Activated naive CD8-positive, alpha-beta T cell treated with anti-CD3 and anti-CD28 coated beads, Interleukin-2, amount 10 ng/mL, durations not matched to agents 7 days and 5 days (primary cell): ENCODE measurements at regions not wholly inside any gene's neighbourhood (a gene's known extent, or its start where the extent isn't known, plus 50 kb on each side); places are given as distances from the start of the nearest gene placed in this dataset.
"Not testable (repeated sequence)": the region's sequence is repeated elsewhere in the genome, so short reads cannot be mapped to it uniquely, and the experiment has no call there.

Source experiments
- ATAC-seq: fragments of 150-1000 bp; cut with Tn5 transposase; one replicate; pipeline ENCODE4 v1.10.0; 2021; ENCODE audit warnings: low read depth, moderate library complexity
- POLR2A ChIA-PET: fragments of 350-600 bp; sonication (Branson Sonifier 250); formaldehyde crosslinking; loops from one replicate; lab custom pipeline; 2021; ENCODE audit warnings: antibody characterized with exemption; lab: Charles Lee
- DNase-seq: peaks from one replicate; pipeline ENCODE4 v3.0.0; 2021
- H3K27ac Mint-ChIP-seq: one replicate; pipeline ENCODE4 v1.8.0; 2022; ENCODE audit warnings: mild to moderate bottlenecking, mixed read lengths
- H3K27me3 Mint-ChIP-seq: one replicate; pipeline ENCODE4 v1.8.0; 2022; ENCODE audit warnings: mild to moderate bottlenecking, moderate library complexity, mixed read lengths
- H3K36me3 Mint-ChIP-seq: one replicate; pipeline ENCODE4 v1.8.0; 2021; ENCODE audit warnings: mild to moderate bottlenecking, mixed read lengths
- H3K4me1 Mint-ChIP-seq: one replicate; pipeline ENCODE4 v1.8.0; 2021; ENCODE audit warnings: mixed read lengths
- H3K4me3 Mint-ChIP-seq: one replicate; pipeline ENCODE4 v1.8.0; 2022; ENCODE audit warnings: mild to moderate bottlenecking, moderate library complexity, mixed read lengths
- H3K9me3 Mint-ChIP-seq: one replicate; pipeline ENCODE4 v1.8.0; 2021; ENCODE audit warnings: mixed read lengths

DNA sequence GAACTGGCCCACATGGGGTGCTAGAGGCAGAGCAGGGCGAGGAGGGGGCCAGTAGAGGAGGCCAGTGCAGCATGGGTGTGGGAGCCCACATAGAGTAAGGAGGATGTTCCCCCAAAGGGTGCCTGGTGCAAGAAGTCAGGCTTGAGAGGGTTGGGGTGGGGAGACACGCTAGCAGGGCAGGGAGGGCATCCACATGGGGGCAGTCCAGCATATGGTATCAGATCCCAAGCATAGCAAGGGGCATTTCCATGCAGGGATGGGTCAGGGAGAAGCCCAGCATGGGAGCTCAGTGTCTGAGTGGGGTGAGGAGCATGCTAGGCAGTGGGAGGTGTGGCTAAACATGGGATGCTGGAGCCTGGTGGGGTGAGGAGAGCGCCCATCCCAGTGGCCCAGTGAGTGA lies 213.7 kb downstream of the COPRS start:
- Mint-ChIP-seq H3K9me3 (peaks cover 7% of the 10 kb centered on the region), H3K27ac (no peak overlapping the region), H3K36me3 (peaks cover 2% of the 10 kb centered on the region), H3K27me3 (peaks cover 13% of the 10 kb centered on the region), H3K4me3 (no peak overlapping the region), H3K4me1 (peaks cover 2% of the 10 kb centered on the region)
- ATAC-seq (no peak), DNase-seq (no peak)
- POLR2A ChIA-PET: no interaction called here

DNA sequence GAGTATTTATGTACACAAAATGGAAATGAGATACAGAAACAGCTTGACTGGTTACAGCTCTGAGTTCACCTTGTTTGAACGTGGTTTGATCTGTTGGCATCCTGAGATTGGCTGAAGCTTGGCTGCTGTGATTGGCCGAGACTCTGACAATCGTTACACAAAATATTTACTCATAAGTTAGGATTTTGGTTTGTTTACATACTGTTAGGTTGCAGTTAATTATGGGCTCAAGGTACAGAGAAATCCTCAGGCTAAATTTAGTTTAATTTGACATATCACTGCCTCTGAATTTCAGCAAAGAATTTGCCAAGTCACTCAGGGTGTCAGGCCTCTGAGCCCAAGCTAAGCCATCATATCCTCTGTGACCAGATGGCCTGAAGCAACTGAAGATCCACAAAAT lies 227.3 kb downstream of the COPRS start:
- ATAC-seq: no peak
- DNase-seq: no peak
- Mint-ChIP-seq H3K27me3 (peaks cover 15% of the 10 kb centered on the region), H3K27ac (no peak overlapping the region), H3K4me1 (no peaks in the 10 kb centered on the region), H3K9me3 (peaks cover 2% of the 10 kb centered on the region), H3K36me3 (no peaks in the 10 kb centered on the region), H3K4me3 (no peak overlapping the region)
- POLR2A ChIA-PET: no interaction called here

DNA sequence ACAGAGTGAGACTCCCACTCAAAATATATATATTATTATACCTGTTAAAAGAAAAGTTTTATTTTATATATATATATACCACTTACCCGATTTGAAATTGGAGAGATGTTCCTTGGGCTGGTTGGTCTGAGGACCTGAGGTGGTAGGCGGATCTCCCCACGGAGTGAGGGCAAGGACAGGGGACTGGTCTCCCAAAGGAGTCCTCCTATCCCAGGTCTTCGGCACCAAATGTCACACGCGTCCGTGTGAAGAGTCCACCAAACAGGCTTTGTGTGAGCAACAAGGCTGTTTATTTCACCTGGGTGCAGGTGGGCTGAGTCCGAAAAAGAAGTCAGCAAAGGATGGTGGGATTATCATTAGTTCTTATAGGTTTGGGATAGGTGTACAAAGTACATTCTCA lies 228.2 kb downstream of the COPRS start:
- DNase-seq, H3K9me3 Mint-ChIP-seq, H3K4me3 Mint-ChIP-seq, H3K27ac Mint-ChIP-seq, H3K4me1 Mint-ChIP-seq, POLR2A ChIA-PET, ATAC-seq, H3K36me3 Mint-ChIP-seq: not testable (repeated sequence)
- H3K27me3 Mint-ChIP-seq: peaks cover 22% of the 10 kb centered on the region

DNA sequence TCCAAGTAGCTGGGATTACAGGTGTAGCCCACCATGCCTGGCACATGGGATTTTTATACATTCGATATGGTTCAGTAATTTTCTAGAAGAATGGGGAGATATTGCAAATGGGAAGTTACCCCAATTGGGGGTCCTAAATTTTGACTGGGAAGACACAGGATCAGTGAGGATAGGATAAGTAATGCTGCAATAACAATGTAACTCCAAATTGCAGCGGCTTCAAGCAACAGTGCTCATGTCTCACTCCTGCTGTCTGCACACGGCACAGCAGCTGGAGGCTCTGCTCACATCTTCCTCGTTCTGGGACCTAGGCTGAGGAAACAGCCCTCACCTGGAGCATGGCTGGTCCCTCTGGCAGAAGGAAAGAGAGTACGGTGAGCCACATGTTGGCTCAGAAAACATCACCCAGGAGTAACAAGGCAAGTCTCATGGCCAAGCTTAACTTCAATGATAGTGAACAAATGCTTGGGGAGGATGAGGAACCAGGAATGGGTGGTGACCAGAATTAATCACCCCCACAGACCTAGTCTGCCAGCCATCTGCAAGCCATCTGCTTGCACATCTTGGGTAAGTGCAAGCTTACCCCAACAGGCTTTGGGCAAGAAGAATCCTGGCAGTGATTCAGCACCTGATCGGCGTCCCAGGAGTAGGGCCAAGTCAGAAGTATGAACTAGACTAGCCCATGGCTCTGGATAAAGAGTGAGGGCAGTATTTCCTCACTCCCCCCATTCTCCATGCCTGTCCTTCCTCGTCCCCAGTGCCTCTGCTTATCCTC lies 229.2 kb downstream of the COPRS start:
- H3K4me3 Mint-ChIP-seq: no peak overlapping the region
- no peaks in the 10 kb centered on the region for H3K4me1 Mint-ChIP-seq
- no peak for DNase-seq
- POLR2A ChIA-PET: no interaction called here
- H3K27ac Mint-ChIP-seq: no peak overlapping the region
- peaks cover 20% of the 10 kb centered on the region for H3K27me3 Mint-ChIP-seq
- no peaks in the 10 kb centered on the region for H3K36me3 Mint-ChIP-seq
- ATAC-seq: no peak
- H3K9me3 Mint-ChIP-seq: peaks cover 4% of the 10 kb centered on the region

DNA sequence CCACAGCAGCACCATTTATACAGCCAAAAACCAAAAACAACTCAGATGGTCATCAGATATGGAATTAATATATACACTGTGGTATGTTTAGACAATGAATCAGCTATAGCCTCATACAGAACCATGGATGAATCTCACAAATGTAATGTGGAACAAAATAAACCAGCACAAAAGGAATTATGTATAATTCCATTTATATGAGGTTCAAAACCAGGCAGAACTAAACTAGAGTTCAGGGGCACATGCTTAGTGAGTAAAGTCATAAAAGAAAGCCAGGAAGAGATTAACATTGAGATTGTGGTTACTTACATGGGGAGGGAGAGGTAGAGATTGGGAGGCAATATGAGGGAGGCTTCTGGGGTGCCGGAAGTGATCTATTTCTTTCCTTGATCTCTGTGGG lies 231.1 kb downstream of the COPRS start:
- peaks cover 8% of the 10 kb centered on the region for H3K9me3 Mint-ChIP-seq
- no peak overlapping the region for H3K27ac Mint-ChIP-seq
- H3K36me3 Mint-ChIP-seq: peaks cover 3% of the 10 kb centered on the region
- ATAC-seq: no peak
- no peak for DNase-seq
- H3K4me1 Mint-ChIP-seq: peaks cover 1% of the 10 kb centered on the region
- no peak overlapping the region for H3K4me3 Mint-ChIP-seq
- POLR2A ChIA-PET: no interaction called here
- H3K27me3 Mint-ChIP-seq: peaks cover 25% of the 10 kb centered on the region

DNA sequence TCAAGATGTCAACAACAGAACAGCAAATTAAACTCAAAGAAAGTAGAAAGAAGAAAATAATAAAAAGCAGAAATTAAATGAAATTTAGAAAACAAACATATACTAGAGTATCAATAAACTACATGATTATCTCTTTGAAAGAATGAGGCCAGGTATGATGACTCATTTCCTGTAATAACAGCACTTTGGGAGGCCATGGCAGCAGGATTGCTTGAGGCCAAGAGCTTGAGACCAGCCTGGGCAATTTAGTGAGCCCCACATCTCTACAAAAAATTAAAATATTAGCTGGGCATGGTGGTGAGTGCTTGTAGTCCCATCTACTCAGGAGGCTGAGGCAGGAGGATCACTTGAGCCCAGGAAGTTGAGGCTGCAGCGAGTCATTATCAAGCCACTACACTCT lies 232.5 kb downstream of the RAB11FIP4 start:
- H3K27ac Mint-ChIP-seq: no peak overlapping the region
- ATAC-seq: no peak
- H3K4me1 Mint-ChIP-seq: peaks cover 1% of the 10 kb centered on the region
- no peak for DNase-seq
- H3K4me3 Mint-ChIP-seq: no peak overlapping the region
- POLR2A ChIA-PET: no interaction called here
- H3K9me3 Mint-ChIP-seq: peaks cover 15% of the 10 kb centered on the region
- peaks cover 32% of the 10 kb centered on the region for H3K27me3 Mint-ChIP-seq
- peaks cover 4% of the 10 kb centered on the region for H3K36me3 Mint-ChIP-seq

DNA sequence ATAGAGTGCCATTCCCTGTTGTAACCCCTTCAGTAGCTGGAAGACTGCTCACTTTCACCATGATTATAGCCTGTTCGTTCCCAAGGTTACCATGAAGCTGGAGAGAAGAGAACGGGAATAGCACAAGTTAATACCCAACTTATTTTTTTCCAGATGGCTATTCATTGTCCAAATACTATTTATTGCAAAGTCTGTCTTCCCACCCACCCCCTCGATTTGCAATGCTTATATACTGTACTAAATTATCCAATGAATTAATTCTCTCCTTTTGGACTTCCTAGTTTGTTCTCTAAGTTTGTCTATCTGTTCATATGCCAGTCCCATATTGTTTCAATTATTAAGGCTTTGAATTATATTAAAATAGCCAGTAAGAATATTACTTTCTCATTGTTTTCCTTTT lies 231.0 kb downstream of the RAB11FIP4 start:
- H3K27ac Mint-ChIP-seq: no peak overlapping the region
- ATAC-seq (no peak), DNase-seq (no peak)
- H3K4me1 Mint-ChIP-seq: peaks cover 1% of the 10 kb centered on the region
- peaks cover 4% of the 10 kb centered on the region for H3K36me3 Mint-ChIP-seq
- peaks cover 15% of the 10 kb centered on the region for H3K9me3 Mint-ChIP-seq
- H3K4me3 Mint-ChIP-seq: no peak overlapping the region
- POLR2A ChIA-PET: no interaction called here
- H3K27me3 Mint-ChIP-seq: peaks cover 28% of the 10 kb centered on the region

DNA sequence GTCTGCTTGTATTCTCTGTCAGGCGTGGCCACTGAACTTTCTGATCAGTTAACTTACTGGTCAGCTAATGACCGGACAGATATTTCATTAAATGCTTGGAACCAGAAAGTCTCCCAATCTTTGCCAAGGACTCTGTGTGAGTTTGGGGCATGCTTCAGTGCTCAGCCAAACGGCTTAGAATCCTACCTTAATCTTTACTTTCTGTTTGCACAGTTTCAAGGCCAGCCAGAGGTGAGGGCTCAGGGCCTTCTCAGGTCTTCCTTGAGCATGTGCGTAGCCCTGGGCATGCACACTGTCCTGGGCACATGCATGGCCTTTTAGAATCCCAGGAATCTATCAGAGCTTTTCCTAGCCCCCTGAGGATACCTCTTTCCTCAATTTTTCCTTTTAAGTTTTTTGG lies 230.1 kb downstream of the RAB11FIP4 start:
- Mint-ChIP-seq H3K9me3 (peaks cover 15% of the 10 kb centered on the region), H3K27ac (no peak overlapping the region), H3K4me3 (no peak overlapping the region), H3K27me3 (peaks cover 24% of the 10 kb centered on the region), H3K36me3 (peaks cover 4% of the 10 kb centered on the region), H3K4me1 (peaks cover 1% of the 10 kb centered on the region)
- POLR2A ChIA-PET: no interaction called here
- ATAC-seq (no peak), DNase-seq (no peak)

DNA sequence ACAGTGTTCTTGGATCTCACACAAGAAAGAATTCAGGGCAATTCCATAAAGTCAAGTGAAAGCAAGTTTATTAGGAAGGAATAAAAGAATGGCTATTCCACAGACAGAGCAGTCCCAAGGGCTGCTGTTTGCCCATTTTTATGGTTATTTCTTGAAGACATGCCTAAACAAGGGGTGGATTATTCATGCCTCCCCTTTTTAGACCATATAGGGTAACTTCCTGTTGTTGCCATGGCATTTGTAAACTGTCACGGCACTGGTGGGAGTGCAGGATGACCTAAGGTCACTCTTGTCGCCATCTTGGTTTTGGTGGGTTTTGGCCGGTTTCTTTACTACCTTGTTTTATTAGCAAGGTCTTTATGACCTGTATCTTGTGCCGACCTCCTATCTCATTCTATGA lies 219.6 kb downstream of the RAB11FIP4 start:
- H3K9me3 Mint-ChIP-seq, ATAC-seq, H3K27me3 Mint-ChIP-seq, H3K36me3 Mint-ChIP-seq, H3K27ac Mint-ChIP-seq, H3K4me3 Mint-ChIP-seq, POLR2A ChIA-PET, DNase-seq, H3K4me1 Mint-ChIP-seq: not testable (repeated sequence)

DNA sequence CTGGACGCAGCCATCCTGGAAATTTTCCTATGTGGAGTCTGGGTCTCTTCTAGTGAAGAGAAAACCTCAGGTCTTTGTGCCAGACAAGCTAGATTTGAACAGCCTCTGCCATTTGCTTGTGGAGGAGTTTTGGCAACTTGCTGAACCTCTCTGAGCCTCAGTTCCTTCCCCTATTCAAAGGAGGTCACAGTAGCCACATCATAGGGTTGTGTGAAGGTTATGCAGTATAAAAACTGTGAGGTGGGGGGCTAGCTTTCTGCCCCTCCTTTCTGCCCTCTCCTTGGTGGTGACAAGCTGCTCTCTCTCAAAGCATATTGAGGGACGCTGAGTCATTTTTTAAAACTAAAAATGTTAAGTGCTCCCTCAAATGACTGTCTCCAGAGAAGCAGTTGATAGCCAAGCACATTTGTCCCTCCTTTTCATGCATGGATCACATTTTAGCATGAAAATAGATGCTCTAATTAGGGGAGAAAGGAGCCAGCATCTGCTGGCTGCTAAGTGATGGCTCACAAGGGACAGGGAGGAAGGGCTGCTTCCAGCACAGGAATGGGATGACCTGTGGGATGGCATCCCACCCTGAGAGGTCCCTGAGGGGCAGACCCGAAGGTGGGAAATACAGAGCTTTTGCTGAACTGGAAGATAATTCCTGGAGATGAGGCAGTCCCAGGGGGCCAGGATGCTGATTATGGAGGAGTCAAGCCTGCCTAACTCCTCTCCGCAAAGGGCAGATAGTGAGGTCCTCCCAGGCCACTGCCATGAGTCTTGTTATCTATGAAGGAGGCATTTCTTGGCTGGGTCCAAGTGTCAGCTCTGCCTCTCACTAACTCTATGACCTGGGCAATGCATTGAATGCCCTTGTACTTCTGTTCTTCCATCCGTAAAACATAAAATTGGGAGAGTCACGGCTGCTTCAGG lies 218.8 kb downstream of the RAB11FIP4 start:
- Mint-ChIP-seq H3K27ac (no peak overlapping the region), H3K36me3 (no peaks in the 10 kb centered on the region), H3K4me3 (no peak overlapping the region), H3K27me3 (peaks cover 10% of the 10 kb centered on the region), H3K9me3 (peaks cover 4% of the 10 kb centered on the region), H3K4me1 (peaks cover 3% of the 10 kb centered on the region)
- POLR2A ChIA-PET: no interaction called here
- ATAC-seq (no peak), DNase-seq (no peak)

DNA sequence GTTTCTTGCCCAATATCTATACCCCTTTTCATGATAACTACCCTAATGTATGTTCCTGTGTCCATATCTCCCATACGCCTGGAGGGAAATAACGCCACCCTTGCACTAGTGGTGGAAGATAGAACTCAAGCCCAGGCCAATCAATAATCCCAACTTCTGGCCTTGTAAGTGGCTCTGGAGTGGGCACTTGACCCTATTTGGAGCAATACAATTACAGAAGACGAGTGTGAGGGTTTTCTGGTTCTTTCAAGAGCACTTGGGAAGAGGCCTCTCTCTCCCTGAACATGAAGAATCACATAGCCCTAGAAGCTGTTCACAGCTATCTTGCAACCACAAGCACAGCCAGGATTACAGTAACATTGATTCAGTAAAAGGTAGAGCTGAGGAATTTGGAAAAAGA lies 217.9 kb downstream of the RAB11FIP4 start:
- H3K27ac Mint-ChIP-seq: no peak overlapping the region
- peaks cover 4% of the 10 kb centered on the region for H3K9me3 Mint-ChIP-seq
- peaks cover 3% of the 10 kb centered on the region for H3K4me1 Mint-ChIP-seq
- no peak overlapping the region for H3K4me3 Mint-ChIP-seq
- ATAC-seq (no peak), DNase-seq (no peak)
- H3K27me3 Mint-ChIP-seq: peaks cover 7% of the 10 kb centered on the region
- POLR2A ChIA-PET: interaction anchor here (0.7 kb wide), 1 partner anchor 9 kb away, joined by 3 read pairs; no protein-coding TSS in a partner anchor
- no peaks in the 10 kb centered on the region for H3K36me3 Mint-ChIP-seq

DNA sequence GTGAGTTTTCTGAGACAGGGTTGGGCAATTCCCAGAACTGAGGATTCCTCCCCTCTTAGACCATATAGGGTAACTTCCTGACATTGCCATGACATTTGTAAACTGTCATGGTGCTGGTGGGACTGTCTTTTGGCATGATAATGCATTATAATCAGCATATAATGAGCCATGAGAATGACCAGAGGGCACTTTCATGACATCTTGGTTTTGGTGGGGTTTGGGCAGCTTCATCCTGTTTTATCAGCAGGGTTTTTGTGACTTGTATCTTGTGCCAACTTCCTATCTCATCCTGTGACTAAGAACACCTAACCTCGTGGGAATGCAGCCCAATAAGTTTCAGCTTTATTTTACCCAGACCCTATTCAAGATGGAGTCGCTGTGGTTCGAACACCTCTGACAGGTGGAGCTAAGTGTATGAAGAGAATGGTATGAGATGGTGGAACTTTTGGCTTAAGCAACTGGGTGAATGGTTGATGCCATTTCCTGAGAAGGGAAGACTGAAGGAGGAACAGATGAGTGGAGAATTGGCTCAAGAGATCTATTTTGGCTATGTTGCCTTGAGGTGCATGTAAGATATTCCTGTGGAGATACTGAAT lies 217.3 kb downstream of the RAB11FIP4 start:
- DNase-seq (no peak), ATAC-seq (no peak)
- POLR2A ChIA-PET: interaction anchor here (0.7 kb wide), 1 partner anchor 10 kb away, joined by 3 read pairs; no protein-coding TSS in a partner anchor
- Mint-ChIP-seq H3K9me3 (peaks cover 4% of the 10 kb centered on the region), H3K36me3 (no peaks in the 10 kb centered on the region), H3K4me3 (no peak overlapping the region), H3K27ac (no peak overlapping the region), H3K27me3 (peaks cover 4% of the 10 kb centered on the region), H3K4me1 (peaks cover 3% of the 10 kb centered on the region)

DNA sequence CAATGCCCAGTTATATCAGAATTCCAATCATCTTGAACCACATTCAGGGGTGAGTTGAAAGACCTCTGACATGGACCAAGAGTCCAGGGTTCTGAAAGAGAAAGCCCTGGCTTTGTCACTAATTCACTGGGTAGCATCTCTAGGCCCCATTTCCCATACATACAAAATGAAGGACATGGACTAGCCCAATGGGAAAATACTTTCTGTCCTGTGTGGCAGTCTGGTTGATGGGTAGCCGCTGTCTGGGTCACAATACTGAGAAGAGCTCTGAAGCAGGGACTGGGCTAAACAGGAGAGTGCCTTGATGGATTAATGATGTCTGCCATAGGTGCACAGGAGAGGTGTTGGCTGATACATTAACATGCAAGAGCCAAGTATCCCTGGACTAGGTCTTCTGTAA lies 214.3 kb downstream of the RAB11FIP4 start:
- no peak overlapping the region for H3K4me3 Mint-ChIP-seq
- H3K27ac Mint-ChIP-seq: no peak overlapping the region
- no peak for ATAC-seq
- H3K9me3 Mint-ChIP-seq: peaks cover 2% of the 10 kb centered on the region
- POLR2A ChIA-PET: no interaction called here
- DNase-seq: no peak
- no peaks in the 10 kb centered on the region for H3K36me3 Mint-ChIP-seq
- H3K27me3 Mint-ChIP-seq: peaks cover 4% of the 10 kb centered on the region
- peaks cover 3% of the 10 kb centered on the region for H3K4me1 Mint-ChIP-seq
